HL-60 (cell line): ENCODE measurements at regions not wholly inside any gene's neighbourhood (a gene's known extent, or its start where the extent isn't known, plus 50 kb on each side); places are given as distances from the start of the nearest gene placed in this dataset.

Experiments
- CTCF ChIP-seq: IDR thresholded peaks from one replicate; pipeline ENCODE4 v1.5.1; 2011; ENCODE audit warnings: low read length, control low read depth, inconsistent platforms; ENCODE audit not compliant: insufficient read depth
- GABPA ChIP-seq: IDR thresholded peaks from 2 replicates; pipeline ENCODE4 v1.6.1; 2012; ENCODE audit warnings: low read depth

- TF ChIP-seq CTCF (no peak), GABPA (no peak)
Measured at GRCh38 chr2:209298601-209299000, 125.2 kb upstream of the MAP2 start.
